GM18858 (cell line): ENCODE measurements at regions not wholly inside any gene's neighbourhood (a gene's known extent, or its start where the extent isn't known, plus 50 kb on each side); places are given as distances from the start of the nearest gene placed in this dataset.

Experiments used
- ATAC-seq: cut with Tn5 transposase; IDR thresholded peaks from one replicate; pipeline ENCODE4 v1.9.1; 2021; ENCODE audit not compliant: unreplicated experiment

DNA sequence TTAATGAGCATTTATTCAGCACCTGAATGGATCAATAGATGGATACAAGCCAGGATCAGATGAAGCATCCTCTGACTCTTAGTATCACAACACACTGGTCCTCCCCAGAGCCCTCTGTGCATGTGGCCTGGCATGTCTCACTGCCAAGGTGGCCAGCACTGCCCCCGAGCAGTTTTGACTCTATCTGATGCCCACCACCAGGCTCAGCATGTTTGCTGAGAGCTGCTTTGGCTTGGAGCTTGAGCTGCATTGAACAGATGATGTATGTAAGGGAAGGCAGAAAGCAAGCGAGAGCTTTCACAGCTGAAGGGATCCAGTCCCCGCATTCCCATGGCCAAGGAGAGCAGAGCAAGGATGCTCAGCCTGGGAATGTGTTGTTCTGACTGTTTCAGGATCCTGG lies 320.3 kb downstream of the BUD13 start:
- no peak for ATAC-seq

DNA sequence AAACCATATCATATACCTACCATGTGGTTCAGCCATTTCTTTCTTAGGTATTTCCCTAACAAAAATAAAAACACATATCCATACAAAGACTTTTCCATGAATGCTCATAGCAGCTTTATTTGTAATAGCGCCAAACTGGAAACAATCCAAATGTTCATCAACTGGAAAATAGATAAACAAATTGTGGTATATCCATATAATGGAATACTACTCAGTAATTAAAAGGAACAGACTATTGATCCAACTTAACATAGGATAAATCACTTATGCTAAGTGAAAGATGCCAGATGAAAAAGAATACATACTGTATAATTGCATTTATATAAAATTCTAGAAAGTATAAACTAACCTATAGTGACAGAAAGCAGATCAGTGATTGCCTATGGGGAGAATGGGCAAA lies 323.3 kb downstream of the BUD13 start:
- no peak for ATAC-seq

DNA sequence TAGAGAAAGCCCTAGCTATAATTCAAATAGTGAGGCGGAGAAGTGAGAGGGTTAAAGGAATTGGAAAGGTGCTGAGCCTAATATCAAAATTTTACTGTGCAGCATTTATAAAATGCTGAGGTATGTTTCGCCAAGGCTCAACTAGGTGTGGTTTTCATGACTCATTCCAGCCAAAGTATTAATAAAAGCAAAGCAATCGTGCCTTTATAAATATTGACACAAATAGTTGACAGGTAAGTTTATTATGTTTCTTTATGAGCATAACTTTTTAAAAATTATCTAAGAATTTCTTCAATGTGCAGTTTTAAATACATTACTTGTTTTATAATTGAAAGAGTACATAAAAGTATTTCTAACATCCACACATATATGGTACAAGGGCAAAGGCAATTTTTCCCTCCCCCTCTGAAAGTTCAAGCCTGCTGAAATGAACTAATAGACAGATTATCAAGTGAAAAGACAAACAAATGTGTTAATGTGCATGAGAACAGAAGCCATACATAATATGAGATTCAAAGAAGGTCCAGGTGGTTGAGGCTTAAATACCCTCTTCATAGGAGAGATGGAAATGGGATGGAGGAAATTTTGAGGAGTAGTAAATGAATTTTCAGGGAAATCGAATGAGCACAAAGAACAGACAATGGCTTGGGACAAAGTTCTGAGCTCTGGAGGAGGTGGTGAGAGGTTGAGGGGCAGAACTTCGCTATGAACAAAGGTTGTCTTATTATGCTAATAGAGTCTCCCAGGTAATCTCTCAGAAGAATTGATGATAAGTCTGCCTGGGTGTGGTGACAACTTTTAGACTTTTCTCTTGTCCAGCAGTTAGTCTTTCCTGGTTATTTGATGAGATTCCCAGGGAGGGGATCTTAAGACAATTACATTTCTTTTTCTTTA lies 326.5 kb downstream of the BUD13 start:
- ATAC-seq: no peak

DNA sequence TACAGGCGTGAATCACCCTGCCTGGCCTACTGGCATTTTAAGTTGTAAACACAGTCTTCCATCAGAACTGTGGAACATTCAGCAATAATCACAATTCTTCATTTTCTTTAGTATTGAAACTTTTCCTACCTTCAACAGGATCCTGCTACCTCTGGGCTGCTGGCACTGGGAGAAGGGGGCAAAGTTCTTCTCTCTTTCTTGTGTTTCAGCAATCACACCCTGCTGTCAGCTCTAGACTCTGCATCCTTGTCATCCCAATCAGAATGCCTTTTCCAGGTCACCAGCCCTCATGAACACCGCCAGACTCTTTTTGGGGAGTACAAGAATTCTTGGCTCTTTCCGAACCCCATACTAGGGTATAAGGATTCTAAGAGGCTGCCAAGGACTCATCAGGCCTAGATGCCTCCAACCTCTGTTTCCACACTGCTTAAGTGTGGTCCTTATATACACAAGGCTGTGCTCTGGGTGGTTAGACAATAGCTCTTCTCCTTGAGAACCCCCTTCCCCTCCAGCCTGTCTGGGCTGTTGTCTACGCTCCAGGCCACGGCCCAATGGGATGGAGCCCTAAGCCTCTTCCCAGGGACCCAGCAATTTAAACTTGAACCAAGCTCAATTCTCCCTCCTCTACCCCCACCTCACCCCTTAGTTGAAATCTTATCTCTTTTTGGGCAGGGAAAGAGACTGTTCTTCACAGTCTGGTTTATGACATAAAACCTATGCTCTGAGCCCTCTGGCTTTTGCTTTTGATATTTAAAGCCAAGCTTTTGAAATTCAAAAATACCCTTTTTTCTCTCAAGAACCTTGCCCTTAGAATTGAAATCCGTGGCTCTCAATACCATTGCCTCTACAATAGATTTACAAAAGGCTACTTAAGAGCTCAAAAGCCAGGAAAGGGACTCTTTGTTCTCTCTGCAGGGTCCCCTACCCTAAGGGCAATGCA lies 327.4 kb downstream of the BUD13 start:
- no peak for ATAC-seq

DNA sequence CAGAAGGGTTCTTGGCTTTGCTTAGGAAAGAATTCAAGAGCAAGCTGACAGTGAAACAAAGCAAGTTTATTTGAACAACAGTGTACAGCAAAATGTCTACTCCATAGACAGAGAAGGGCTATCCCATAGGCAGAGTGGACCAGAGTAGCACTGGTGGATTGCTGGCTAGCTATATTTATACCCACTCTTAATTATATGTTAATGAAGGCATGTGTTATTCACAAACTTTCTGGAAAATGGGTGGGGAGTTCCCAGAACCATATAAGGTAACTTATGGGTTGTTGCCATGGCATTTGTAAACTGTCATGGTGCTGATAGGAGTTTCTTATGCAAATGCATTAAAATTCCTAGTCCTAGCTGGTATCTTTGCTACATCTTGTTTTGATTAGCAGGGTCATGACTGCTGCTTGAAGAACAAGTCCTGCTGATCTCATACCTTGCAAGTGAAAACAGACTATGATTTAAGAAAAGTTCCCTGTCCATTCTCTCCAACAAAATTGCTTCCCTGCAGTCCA lies 330.5 kb downstream of the BUD13 start:
- ATAC-seq: no peak

DNA sequence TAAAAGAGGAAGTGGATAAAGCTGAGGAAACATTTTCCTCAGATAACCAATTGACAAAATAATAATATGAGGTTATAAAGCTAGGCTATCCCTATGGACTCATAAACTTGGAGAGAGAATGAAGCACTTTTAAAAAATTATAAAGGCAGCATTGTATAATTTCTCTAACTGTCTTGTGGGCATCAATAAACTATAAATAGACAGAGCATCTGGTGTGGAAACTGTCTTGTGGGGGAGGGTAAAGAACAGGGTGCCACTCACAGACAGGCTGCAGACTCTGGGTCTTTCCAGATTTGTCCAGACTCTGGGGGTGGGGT lies 333.5 kb downstream of the BUD13 start:
- ATAC-seq: no peak

DNA sequence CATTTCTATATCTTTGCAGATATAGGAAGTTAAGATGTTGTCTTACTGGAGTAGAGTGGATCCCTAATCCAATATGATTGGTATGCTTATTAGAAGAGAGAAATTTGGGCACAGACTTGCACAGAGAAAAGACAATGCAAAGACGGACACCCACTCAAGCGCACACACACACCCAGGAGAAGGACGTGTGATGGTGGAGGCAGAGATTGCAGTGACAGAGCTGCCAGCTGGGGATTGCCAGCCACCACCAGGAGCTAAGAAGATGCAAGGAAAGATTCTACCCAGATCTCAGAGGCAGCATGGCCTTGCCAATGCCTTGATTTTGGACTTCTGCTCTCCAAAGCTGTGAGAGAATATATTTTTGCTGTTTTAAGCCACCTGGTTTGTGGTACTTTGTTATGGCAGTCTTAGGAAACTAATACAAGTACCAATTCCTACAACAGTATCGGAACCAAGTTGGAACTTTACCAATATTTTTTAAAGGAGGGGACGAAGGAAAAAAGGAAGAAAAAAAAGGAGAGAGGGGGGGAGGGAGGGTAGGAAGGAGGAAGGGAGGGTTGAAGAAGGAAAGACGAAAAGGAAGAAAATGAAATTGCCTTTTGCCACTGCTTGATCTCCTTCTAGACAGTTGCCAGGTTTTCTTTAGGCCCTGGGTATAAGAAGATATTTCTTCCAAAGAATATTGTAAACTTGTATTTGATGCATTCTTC lies 334.0 kb downstream of the BUD13 start:
- no peak for ATAC-seq

DNA sequence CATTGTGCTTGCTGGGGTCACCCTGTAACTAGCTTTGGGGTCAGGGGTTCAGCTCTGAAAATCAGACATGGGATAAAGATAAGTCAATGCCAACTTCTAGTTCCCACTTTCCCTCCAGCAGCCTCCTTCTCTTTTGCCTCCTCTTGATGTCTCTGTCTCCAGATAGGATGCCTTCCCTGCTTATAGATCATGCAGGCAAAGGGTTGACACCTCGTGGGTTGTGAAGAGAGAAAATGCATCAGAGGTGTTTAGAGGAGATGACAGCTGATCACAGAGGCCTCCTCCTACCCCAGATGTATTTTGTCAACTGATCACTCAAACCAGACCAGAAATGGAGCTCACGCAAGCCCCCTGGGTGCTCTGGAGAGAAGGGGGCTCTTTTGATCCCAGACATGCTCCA lies 337.8 kb downstream of the BUD13 start:
- ATAC-seq: no peak

DNA sequence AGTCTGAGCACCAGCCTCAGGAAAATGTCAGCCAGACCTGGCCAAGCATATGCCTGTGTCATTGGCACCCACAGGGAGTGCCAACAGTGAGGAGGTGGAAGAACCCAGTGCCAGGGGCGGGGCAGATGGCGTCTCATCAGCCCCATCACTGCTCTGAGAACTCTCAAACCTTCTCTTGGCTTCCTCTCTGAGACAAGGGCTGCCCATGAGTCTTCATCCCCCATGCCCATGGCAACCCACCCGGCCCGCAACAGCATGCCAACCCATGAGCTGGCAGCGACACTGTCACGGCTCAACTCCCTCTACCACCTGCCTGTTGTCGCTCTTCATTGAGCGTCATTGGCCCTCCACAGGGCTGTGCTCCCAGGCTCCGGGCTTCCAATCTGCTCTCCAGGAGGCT lies 340.5 kb downstream of the BUD13 start:
- no peak for ATAC-seq

DNA sequence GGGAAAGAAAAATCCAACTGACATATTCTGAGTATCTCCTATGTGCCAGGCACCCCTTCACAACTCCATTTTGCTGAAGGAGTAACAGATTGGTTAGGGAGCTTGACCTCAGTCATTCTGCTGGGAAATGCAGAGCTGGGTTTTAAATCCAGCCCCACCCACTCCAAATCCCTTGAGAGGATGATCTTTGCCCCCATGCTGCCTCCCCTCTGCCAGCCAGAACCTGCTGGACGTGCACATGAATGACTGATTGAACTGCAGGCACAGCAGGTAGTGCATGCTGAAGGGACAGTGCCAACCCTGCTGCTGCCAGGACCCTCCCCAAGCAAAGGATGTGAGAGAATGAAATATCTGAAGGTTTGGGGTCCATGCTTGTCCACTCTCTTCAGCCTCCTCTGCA lies 340.9 kb downstream of the BUD13 start:
- ATAC-seq: no peak

DNA sequence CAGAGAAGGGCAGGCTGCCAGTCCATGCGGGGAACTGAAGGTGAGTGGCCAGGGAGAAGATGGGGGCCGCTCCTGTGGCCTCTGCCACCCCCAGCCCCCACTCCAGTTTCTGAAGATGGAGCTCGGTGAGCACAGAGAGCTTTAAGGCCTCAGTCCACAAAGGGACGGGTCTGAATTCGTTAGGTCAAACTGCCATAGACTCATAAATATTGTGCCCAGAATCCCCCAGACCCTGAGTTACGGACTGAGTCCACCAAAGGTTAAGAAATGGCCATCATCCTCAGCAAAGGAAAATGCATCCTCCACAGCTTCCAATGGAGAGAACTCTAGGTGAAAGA lies 344.2 kb downstream of the BUD13 start:
- no peak for ATAC-seq

DNA sequence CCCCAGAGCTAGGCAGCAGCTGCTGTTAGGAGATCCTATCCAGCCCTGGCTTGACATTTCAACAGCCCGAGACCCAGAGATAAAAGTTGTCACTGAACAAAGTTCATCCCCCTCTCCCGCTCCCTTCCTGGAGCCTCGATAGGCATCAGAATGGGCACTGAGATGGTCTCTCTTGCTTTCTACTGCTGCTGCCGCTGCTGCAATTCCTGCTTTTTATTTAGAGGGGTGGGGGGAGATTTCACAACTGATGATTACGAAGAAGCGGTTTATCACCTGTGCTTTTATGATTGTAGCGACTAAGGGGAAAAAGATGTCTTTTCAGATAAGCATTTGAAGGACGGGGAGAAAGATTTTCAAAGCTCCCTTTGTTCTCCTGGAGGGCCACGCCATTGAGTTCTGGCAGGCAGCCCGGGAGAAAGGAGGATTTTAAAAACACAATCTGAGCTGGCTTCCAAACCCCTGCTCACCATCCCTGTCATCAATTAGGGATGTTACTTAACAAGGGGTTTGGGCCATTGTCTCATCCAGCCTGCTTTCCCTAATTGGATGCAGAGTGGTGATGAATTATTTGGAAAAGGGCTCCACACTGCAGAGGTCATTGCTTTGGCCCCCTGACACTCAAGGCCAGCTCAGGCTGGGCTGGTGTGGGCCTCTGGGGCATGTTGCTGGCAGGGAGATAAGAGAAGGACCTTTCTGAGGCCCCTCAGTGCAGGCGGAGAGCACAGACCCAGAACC lies 344.7 kb downstream of the BUD13 start:
- ATAC-seq: no peak

DNA sequence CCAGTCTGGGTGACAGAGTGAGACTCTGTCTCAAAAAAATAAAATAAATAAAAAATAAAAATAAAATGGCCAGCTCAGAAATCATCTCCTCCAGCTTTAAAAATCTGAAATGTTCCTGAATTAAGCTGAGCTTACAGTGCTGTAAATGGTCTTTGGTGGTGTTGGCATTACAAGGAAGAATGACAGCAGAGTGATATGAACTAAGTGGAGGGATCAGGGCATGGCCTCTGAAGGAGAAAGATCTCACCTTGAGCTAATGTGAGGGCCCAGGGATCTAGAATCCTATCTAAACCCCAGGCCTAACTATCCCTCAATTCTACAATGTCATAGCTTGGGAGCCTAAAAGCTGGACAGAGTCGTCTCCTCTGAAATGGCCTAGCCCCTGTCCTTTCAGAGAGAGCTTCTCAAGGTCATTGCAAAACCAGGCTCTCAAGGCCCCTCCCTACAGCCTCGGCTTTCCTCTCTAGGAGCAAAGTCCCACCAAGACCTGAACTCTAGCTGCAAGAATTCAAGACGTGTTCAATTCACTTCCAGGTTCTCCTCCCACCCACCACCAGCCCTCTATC lies 345.4 kb downstream of the BUD13 start:
- no peak for ATAC-seq

DNA sequence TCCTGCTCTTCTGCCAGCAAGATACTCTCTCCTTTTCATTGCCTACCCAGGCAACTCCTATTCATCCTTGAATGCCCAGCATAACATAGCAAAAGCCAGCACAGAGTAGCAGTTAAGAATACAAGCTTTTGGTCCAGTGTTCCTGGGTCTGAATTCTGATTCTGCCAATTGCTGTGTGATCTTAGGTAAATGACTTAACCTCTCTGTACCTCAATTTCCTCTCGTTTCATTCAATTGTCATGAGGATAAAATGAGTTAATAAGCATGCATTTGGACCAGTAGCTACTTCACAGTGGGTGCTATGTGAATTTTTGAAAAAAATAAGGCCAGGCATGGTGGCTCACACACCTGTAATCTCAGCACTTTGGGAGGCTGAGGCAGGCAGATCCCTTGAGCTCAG lies 346.0 kb downstream of the BUD13 start:
- ATAC-seq: no peak

DNA sequence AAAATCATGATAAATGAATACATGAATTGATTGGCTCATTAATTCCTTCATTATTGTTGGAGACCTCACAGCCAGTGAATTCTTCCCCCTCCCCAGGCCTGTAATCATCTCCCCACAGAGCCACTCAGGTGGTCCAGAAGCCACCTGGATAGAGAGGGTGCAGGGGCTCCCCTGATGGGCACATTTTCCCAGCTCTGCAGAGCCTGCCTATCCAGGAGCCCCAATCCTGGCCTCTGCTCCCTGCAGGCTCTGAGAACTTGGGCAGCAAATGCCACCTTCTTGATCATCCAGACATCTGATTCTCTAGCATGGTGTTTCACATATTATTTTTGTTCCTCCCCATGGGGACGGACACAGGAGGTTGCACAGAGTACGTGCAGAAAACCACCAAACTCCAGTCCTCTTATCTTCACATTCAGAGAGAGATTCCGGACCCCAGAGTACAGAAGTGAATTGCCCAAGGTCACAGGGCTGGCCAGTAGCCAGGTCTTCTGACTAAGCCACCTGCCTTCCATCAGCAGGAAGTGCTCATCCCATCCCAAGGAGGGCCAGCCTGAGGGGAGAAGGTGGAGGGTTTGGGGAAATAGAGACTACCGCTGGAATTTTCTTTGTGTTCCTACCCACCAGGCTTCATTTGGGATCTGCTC lies 348.0 kb downstream of the BUD13 start:
- no peak for ATAC-seq

DNA sequence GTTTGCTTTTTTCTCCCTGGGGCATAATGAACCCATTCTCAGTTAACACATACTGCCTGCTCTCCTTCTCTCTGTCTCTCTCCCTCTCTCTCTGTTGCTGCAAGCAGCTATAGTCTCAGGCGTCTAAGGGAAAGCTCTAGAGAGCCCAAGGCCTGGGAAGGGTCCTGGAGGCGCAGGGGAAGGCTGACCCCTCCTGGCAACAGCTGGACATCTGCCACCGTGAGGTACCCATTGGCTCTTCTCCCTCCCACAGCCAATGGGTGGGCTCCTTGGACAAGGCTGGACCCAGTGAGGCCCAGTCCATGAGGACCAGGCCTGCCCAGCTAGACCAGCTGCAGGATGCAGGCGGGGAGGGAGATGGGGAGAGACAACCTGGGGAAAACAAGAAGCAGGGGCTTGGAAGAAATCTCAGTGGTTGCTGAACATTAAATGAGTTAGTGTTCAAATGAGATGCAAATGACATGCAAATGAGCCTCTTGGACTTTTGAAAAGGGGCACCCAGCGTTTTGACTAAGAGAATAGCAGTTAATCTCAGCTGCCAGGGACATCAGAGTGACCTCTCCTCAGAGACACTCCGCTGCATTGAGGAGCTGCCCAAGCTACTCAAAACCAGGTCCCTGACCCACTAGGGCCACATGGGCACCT lies 349.7 kb downstream of the BUD13 start:
- ATAC-seq: no peak

DNA sequence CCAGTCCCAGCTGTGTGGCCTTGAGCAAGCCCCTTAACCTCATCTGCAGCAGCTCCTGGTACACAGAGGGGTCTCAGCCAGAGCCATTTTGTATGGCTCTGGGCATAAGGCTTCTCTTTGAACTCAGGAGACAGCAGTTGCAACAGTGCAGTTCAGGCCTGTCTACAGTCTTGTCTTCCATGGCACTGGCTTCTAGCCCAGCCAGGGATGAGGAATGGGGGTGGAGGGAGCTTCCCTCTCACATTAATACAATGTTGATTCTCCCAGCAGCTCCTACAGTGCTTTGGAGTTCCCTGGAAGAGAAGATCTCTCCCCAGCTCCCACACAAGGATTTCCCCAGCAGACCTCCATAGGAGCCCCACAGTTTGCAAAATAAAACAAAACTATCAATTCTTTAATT lies 350.2 kb downstream of the BUD13 start:
- ATAC-seq: no peak

DNA sequence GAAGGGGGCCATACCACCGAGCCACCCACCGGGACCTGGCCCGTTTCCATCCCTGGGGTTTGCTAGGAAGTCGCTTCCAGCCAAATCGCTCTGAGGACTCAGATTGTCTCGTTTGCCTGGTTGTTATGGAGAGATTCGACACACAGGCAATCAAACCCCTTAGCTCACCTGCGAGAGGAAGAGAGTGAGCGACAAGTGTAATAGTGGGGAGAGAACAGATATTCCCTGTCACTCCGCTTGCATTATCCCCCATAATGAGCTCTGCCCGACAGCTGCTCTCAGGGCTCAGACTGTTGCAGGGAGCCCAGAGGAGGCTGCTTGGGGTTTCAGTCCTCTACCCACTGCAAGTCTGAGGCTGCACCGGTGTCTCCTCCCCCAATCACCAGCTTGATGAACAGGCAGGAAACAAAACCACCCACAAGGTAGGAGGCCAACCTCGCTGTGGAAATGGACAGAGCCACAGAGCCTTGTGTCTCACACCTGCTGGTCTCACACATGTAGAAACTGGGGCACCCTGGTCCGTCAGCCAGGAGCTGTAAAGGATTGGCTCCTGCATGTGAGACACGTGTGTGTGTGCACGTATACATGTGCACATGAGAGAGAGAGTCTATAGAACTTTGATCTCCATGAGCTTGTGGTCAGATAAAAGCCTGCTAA lies 351.1 kb downstream of the BUD13 start:
- ATAC-seq: no peak
